HL-60 (cell line): ENCODE measurements at regions not wholly inside any gene's neighbourhood (a gene's known extent, or its start where the extent isn't known, plus 50 kb on each side); places are given as distances from the start of the nearest gene placed in this dataset.

ENCODE experiments used
- CTCF ChIP-seq: IDR thresholded peaks from one replicate; pipeline ENCODE4 v1.5.1; 2011; ENCODE audit warnings: low read length, control low read depth, inconsistent platforms; ENCODE audit not compliant: insufficient read depth
- GABPA ChIP-seq: IDR thresholded peaks from 2 replicates; pipeline ENCODE4 v1.6.1; 2012; ENCODE audit warnings: low read depth
- REST ChIP-seq: IDR thresholded peaks from 2 replicates; pipeline ENCODE4 v1.6.1; 2012; ENCODE audit warnings: low read depth; ENCODE audit not compliant: insufficient replicate concordance
- SPI1 ChIP-seq: IDR thresholded peaks from 2 replicates; pipeline ENCODE4 v1.6.1; 2012; ENCODE audit warnings: low read depth, mild to moderate bottlenecking, borderline replicate concordance

- TF ChIP-seq CTCF (no peak), GABPA (no peak), SPI1 (no peak), REST (no peak)
These were observed 1386.8 kb downstream of the PCDH9 start for GRCh38 chr13:65843314-65843731.
